Left cardiac atrium (tissue), 4 donors: ENCODE measurements at regions not wholly inside any gene's neighbourhood (a gene's known extent, or its start where the extent isn't known, plus 50 kb on each side); places are given as distances from the start of the nearest gene placed in this dataset.
A peak's percentile ranks its signal among the peaks of the same experiment; 100 is the strongest.

Source experiments
- ATAC-seq, 2 donors: fragments of 200-7000 bp; cut with Tn5 transposase; one replicate each; pipeline ENCODE4 v1.9.1; 2020; ENCODE audit warnings: mild to moderate bottlenecking in 2 of 2, moderate library complexity in 2 of 2
- DNase-seq: peaks from one replicate; pipeline ENCODE4 v3.0.0-alpha.2; 2020
- intact Hi-C, 2 donors: fragments of 100-400 bp; cut with DNase I; formaldehyde crosslinking; loops; one replicate each; pipeline versions ENCODE4 v1.14.1 to v1.15.1; 2022 to 2023
- donor health status: DM: no; HTN: yes; CAD: no.
- donor health status: DM: no; HTN: yes; CAD: no; lungs with severe emphysema.
- donor health status: DM: yes; HTN: yes; CAD: no.
- donor health status: Dilated cardiomyopathy.

- intact Hi-C loops: no loop called here
- DNase-seq: no peak
- no peak for ATAC-seq
Measured at GRCh38 chr1:29478879-29479278, 242.6 kb downstream of the PTPRU start.

- intact Hi-C loops: no loop called here
- DNase-seq (no peak), ATAC-seq (no peak)
Measured at GRCh38 chr1:29478151-29478791, 241.9 kb downstream of the PTPRU start.

GRCh38 chr1:29475326-29475725 is 239.0 kb downstream of the PTPRU start:
- DNase-seq (no peak), ATAC-seq (no peak)
- intact Hi-C loops: no loop called here

- ATAC-seq (no peak), DNase-seq (no peak)
- intact Hi-C loops: no loop called here
Measured at GRCh38 chr1:29474274-29475244, 238.2 kb downstream of the PTPRU start.

GRCh38 chr1:29473161-29473855 is 237.0 kb downstream of the PTPRU start:
- no peak for ATAC-seq
- intact Hi-C loops: no loop called here
- no peak for DNase-seq

- intact Hi-C loops: no loop called here
- ATAC-seq (no peak), DNase-seq (no peak)
Measured at GRCh38 chr1:29471487-29472313, 235.4 kb downstream of the PTPRU start.

GRCh38 chr1:29470788-29471119 is 234.4 kb downstream of the PTPRU start:
- ATAC-seq (no peak), DNase-seq (no peak)
- intact Hi-C loops: no loop called here

GRCh38 chr1:29470087-29470787 is 233.9 kb downstream of the PTPRU start:
- ATAC-seq (no peak), DNase-seq (no peak)
- intact Hi-C loops: no loop called here

- intact Hi-C loops: no loop called here
- peak; percentile 35 for DNase-seq
- peak in 1 of 2 donors; percentile 31 for ATAC-seq
Measured at GRCh38 chr1:29469457-29469856, 233.1 kb downstream of the PTPRU start.

- DNase-seq (no peak), ATAC-seq (no peak)
- intact Hi-C loops: no loop called here
Measured at GRCh38 chr1:29467989-29468900, 231.9 kb downstream of the PTPRU start.

GRCh38 chr1:29466258-29466657 is 229.9 kb downstream of the PTPRU start:
- intact Hi-C loops: no loop called here

GRCh38 chr1:29465755-29466154 is 229.4 kb downstream of the PTPRU start:
- DNase-seq (no peak), ATAC-seq (no peak)
- intact Hi-C loops: no loop called here

More at GRCh38 chr1:29466258-29466657, 229.9 kb downstream of the PTPRU start:
- DNase-seq: no peak
- ATAC-seq: no peak

GRCh38 chr1:29462096-29462495 is 225.8 kb downstream of the PTPRU start:
- intact Hi-C loops: no loop called here
- ATAC-seq: no peak
- DNase-seq: no peak

- intact Hi-C loops: no loop called here
Measured at GRCh38 chr1:29461115-29461739, 224.9 kb downstream of the PTPRU start.

GRCh38 chr1:29460694-29461093 is 224.4 kb downstream of the PTPRU start:
- DNase-seq: no peak
- intact Hi-C loops: no loop called here

More at GRCh38 chr1:29461115-29461739, 224.9 kb downstream of the PTPRU start:
- DNase-seq (no peak), ATAC-seq (no peak)

GRCh38 chr1:29460041-29460610 is 223.8 kb downstream of the PTPRU start:
- intact Hi-C loops: no loop called here
- ATAC-seq: no peak

More at GRCh38 chr1:29460694-29461093, 224.4 kb downstream of the PTPRU start:
- ATAC-seq: no peak

GRCh38 chr1:29459620-29459945 is 223.3 kb downstream of the PTPRU start:
- intact Hi-C loops: loop anchor here in 1 of 2 donors (10.0 kb wide), 1 partner anchor 225 kb away; the partner anchor contains the start of genes MECR and PTPRU
- DNase-seq (no peak), ATAC-seq (no peak)

More at GRCh38 chr1:29460041-29460610, 223.8 kb downstream of the PTPRU start:
- no peak for DNase-seq
